IPS DF 6.9 (cell line): ENCODE measurements at regions not wholly inside any gene's neighbourhood (a gene's known extent, or its start where the extent isn't known, plus 50 kb on each side); places are given as distances from the start of the nearest gene placed in this dataset.

Experiments
- DNase-seq: peaks from one replicate; pipeline ENCODE4 v3.0.0-alpha.2; 2013; ENCODE audit warnings: low read depth, low spot score
- H3K27ac ChIP-seq: one replicate; pipeline ENCODE4 v1.5.1; 2013; ENCODE audit warnings: low read length, control low read depth
- H3K27me3 ChIP-seq: 2 replicates; pipeline ENCODE4 v1.6.1; 2013; ENCODE audit warnings: mild to moderate bottlenecking, low read length; ENCODE audit not compliant: control insufficient read depth, insufficient read depth
- H3K36me3 ChIP-seq: 2 replicates; pipeline ENCODE4 v1.6.1; 2013; ENCODE audit warnings: low read length; ENCODE audit not compliant: control insufficient read depth, insufficient read depth
- H3K4me1 ChIP-seq: 2 replicates; pipeline ENCODE4 v1.6.1; 2013; ENCODE audit warnings: low read length; ENCODE audit not compliant: control insufficient read depth, insufficient read depth
- H3K4me3 ChIP-seq: 2 replicates; pipeline ENCODE4 v1.5.1; 2013; ENCODE audit warnings: mild to moderate bottlenecking, low read length
- H3K9me3 ChIP-seq: 2 replicates; pipeline ENCODE4 v1.6.1; 2013; ENCODE audit warnings: low read length, inconsistent platforms; ENCODE audit not compliant: control insufficient read depth, insufficient read depth
- WGBS: extraction: QIAGEN DNeasy Blood & Tissue Kit; methylation state at CpG from one replicate; pipeline ENCODE4 v1.1.7; 2013; ENCODE audit warnings: mixed read lengths, missing lambda C conversion rate; ENCODE audit not compliant: insufficient read length, insufficient coverage; 5-methylcytosine and 5-hydroxymethylcytosine counted together

- no peaks in the 10 kb centered on the region for H3K9me3 ChIP-seq
- H3K4me3 ChIP-seq, result no peak overlapping the region
- no peak for DNase-seq
- H3K4me1 ChIP-seq, result no peaks in the 10 kb centered on the region
- WGBS, result no CpG with 5 or more reads among the region's 1 CpG
- H3K36me3 ChIP-seq, result peaks cover 3% of the 10 kb centered on the region; the same call in 1 of the 2 replicates
- H3K27ac ChIP-seq, result no peak overlapping the region
- no peaks in the 10 kb centered on the region for H3K27me3 ChIP-seq
These were observed 913.3 kb downstream of the PDHA2 start for GRCh38 chr4:96753216-96753615.

- no CpG with 5 or more reads among the region's 3 CpGs for WGBS
- H3K4me3 ChIP-seq, result no peak overlapping the region
- no peaks in the 10 kb centered on the region for H3K4me1 ChIP-seq
- no peak for DNase-seq
- no peak overlapping the region for H3K27ac ChIP-seq
- no peaks in the 10 kb centered on the region for H3K36me3 ChIP-seq
- no peaks in the 10 kb centered on the region for H3K27me3 ChIP-seq
- no peaks in the 10 kb centered on the region for H3K9me3 ChIP-seq
These were observed 915.9 kb downstream of the PDHA2 start for GRCh38 chr4:96755569-96756484.

DNA sequence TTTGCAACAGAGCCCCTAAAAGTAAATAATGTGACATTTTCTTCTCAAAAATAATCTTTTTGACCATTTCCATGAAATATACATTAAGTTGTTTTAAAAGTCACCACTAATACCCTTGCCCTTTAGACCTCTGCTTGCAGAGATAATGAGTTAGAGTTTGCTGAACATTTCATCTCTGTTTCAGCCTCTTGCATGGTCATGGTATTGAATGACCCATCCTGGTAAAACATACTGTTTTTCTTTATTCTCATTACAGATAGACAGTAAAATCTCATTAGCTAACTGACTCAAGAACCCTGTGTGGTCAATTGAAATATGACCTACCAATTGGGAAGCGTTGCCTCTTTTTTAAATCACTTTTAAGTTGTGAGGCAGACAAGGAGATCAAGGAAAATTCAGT is 916.7 kb downstream of the PDHA2 start:
- Histone ChIP-seq H3K4me3 (no peak overlapping the region), H3K27ac (no peak overlapping the region), H3K27me3 (no peaks in the 10 kb centered on the region), H3K9me3 (no peaks in the 10 kb centered on the region), H3K36me3 (no peaks in the 10 kb centered on the region), H3K4me1 (no peaks in the 10 kb centered on the region)
- DNase-seq, result no peak
- no CpG with 5 or more reads among the region's 1 CpG for WGBS

GRCh38 chr4:96763546-96763945 is 923.7 kb downstream of the PDHA2 start:
- H3K4me3 ChIP-seq, result no peak overlapping the region
- no peaks in the 10 kb centered on the region for H3K36me3 ChIP-seq
- WGBS, result no CpG with 5 or more reads among the region's 3 CpGs
- DNase-seq, result no peak
- H3K27ac ChIP-seq, result no peak overlapping the region
- no peaks in the 10 kb centered on the region for H3K4me1 ChIP-seq
- no peaks in the 10 kb centered on the region for H3K27me3 ChIP-seq
- no peaks in the 10 kb centered on the region for H3K9me3 ChIP-seq

DNA sequence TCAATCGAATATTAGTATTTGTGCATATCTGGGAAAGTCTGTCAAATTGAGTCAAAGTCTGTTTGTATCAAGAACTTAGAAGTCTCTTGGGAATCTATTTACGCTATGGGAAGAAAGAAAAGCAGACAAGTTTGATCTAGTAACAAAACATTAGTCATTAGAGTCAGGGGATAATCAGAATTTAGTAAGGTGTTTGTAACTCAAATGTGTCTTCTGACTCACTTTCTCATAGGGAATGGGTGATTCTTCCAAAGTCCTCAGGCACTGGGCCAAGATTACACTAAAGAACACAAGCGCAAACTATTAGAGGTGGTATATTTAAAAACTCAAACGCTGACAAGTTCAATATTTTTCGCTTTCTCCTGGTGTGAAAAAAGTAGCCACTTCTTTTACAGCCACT is 926.5 kb downstream of the PDHA2 start:
- Histone ChIP-seq H3K9me3 (no peaks in the 10 kb centered on the region), H3K36me3 (no peaks in the 10 kb centered on the region), H3K27ac (no peak overlapping the region), H3K27me3 (no peaks in the 10 kb centered on the region), H3K4me3 (no peak overlapping the region), H3K4me1 (no peaks in the 10 kb centered on the region)
- DNase-seq, result no peak
- WGBS, result no CpG with 5 or more reads among the region's 5 CpGs

GRCh38 chr4:96767815-96768480 is 928.1 kb downstream of the PDHA2 start:
- no peaks in the 10 kb centered on the region for H3K4me1 ChIP-seq
- DNase-seq, result no peak
- no peaks in the 10 kb centered on the region for H3K27me3 ChIP-seq
- no peak overlapping the region for H3K4me3 ChIP-seq
- no peaks in the 10 kb centered on the region for H3K9me3 ChIP-seq
- no peak overlapping the region for H3K27ac ChIP-seq
- H3K36me3 ChIP-seq, result no peaks in the 10 kb centered on the region
- no CpG with 5 or more reads among the region's 5 CpGs for WGBS

GRCh38 chr4:96775501-96775900 is 935.6 kb downstream of the PDHA2 start:
- H3K36me3 ChIP-seq, result no peaks in the 10 kb centered on the region
- no peaks in the 10 kb centered on the region for H3K4me1 ChIP-seq
- WGBS, result no CpG with 5 or more reads among the region's 2 CpGs
- no peak overlapping the region for H3K4me3 ChIP-seq
- H3K27ac ChIP-seq, result no peak overlapping the region
- no peaks in the 10 kb centered on the region for H3K9me3 ChIP-seq
- H3K27me3 ChIP-seq, result no peaks in the 10 kb centered on the region
- no peak for DNase-seq

DNA sequence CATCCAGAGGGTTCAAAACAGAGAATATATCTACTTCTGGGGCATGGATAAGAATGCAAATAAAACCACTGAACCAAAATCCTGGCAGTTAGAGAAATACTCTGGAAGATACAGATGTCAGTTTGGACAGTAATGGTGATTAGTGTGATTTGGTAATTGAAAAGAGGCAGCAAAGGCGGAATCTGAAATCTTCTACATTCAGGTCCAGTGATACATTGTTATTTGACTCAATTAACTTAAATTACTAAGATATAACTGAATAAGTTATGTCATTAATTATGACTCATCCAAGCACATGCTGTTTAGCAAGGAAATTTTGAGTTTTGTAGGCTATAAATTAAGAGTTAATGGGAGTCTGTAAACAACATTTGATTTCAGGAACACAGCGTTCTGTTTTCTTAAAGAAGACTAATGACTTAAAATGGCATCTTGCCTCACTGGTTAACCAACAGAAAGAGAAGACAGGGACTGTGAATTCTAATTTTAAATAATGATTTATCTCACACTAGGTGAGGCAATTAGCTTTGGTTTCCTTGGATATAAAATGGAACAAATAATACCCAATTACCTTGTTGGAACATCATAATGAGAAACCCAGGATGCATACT is 937.1 kb downstream of the PDHA2 start:
- WGBS, result no CpG with 5 or more reads among the region's 2 CpGs
- Histone ChIP-seq H3K36me3 (no peaks in the 10 kb centered on the region), H3K9me3 (no peaks in the 10 kb centered on the region), H3K4me1 (no peaks in the 10 kb centered on the region), H3K27me3 (no peaks in the 10 kb centered on the region), H3K4me3 (no peak overlapping the region), H3K27ac (no peak overlapping the region)
- no peak for DNase-seq

DNA sequence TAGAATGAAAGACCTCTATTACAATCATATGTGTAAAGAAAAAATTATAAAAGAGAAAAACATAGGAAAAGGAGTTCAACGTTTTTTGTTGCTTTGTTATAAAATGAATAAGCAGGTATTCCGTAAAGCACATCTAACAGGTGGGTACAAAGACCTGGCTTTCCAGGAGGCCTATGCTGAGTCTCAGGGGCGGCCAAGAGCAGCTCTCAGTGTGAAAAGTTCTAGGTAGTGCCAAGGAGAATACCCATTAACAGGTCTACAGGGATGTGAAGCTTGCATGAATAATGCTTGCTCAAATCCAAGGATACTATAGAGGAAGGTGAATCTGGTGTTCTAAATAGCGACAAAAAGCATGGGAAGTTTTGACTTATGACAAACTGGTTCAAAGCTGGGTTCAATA is 944.4 kb downstream of the PDHA2 start:
- Histone ChIP-seq H3K27ac (no peak overlapping the region), H3K4me1 (no peaks in the 10 kb centered on the region), H3K36me3 (no peaks in the 10 kb centered on the region), H3K4me3 (no peak overlapping the region), H3K27me3 (no peaks in the 10 kb centered on the region), H3K9me3 (no peaks in the 10 kb centered on the region)
- no peak for DNase-seq
- WGBS, result no CpG with 5 or more reads among the region's 4 CpGs

- Histone ChIP-seq H3K27me3 (no peaks in the 10 kb centered on the region), H3K4me3 (no peak overlapping the region), H3K4me1 (no peaks in the 10 kb centered on the region), H3K36me3 (no peaks in the 10 kb centered on the region), H3K9me3 (no peaks in the 10 kb centered on the region), H3K27ac (no peak overlapping the region)
- no CpG with 5 or more reads among the region's 3 CpGs for WGBS
- DNase-seq, result no peak
These were observed 946.4 kb downstream of the PDHA2 start for GRCh38 chr4:96786306-96786705.
